PC-3 (cell line): ENCODE measurements at regions not wholly inside any gene's neighbourhood (a gene's known extent, or its start where the extent isn't known, plus 50 kb on each side); places are given as distances from the start of the nearest gene placed in this dataset.
"Not testable (repeated sequence)": the region's sequence is repeated elsewhere in the genome, so short reads cannot be mapped to it uniquely, and the experiment has no call there.

Experiments used
- ATAC-seq: fragments of 200-7000 bp; cut with Tn5 transposase; 2 replicates; pipeline ENCODE4 v1.9.1; 2020; ENCODE audit warnings: mild to moderate bottlenecking, moderate library complexity
- BruUV-seq: library from RNA; stranded (reverse); fragments of 400-500 nt; replicated peaks from 2 replicates; lab custom pipeline; 2021; lab: Mats Ljungman, UMichigan
- CTCF ChIA-PET: fragments of 300-600 bp; sonication (Branson Sonifier 250); formaldehyde crosslinking; loops from one replicate; lab custom pipeline; 2022; ENCODE audit warnings: antibody characterized with exemption; lab: Charles Lee
- POLR2A ChIA-PET: fragments of 300-600 bp; sonication (Branson Sonifier 250); formaldehyde crosslinking; loops from one replicate; lab custom pipeline; 2022; ENCODE audit warnings: antibody characterized with exemption; ENCODE audit not compliant: unreplicated experiment; lab: Charles Lee
- DNase-seq: peaks from one replicate; pipeline ENCODE4 v3.0.0-alpha.2; 2015
- H2AFZ ChIP-seq: fragments of 300-600 bp; sonication (generic); 2 replicates; pipeline ENCODE4 v1.6.0; 2016; ENCODE audit warnings: antibody characterized with exemption, low read length
- H3F3A ChIP-seq: fragments of 300-600 bp; sonication (generic); one replicate; pipeline ENCODE4 v1.6.0; 2017; ENCODE audit warnings: antibody characterized with exemption, low read length, control low read depth, mild to moderate bottlenecking; ENCODE audit not compliant: unreplicated experiment
- H3K27ac ChIP-seq: fragments of 300-600 bp; sonication (generic); 2 replicates; pipeline ENCODE4 v1.5.1; 2016; ENCODE audit warnings: mild to moderate bottlenecking, low read length
- H3K27me3 ChIP-seq: fragments of 300-600 bp; sonication (generic); 2 replicates; pipeline ENCODE4 v1.6.1; 2016; ENCODE audit warnings: low read length, mixed read lengths
- H3K36me3 ChIP-seq: fragments of 300-600 bp; sonication (generic); 2 replicates; pipeline ENCODE4 v1.6.1; 2016; ENCODE audit warnings: low read depth, mixed run types, low read length, mixed read lengths
- H3K4me1 ChIP-seq: fragments of 300-600 bp; sonication (generic); 2 replicates; pipeline ENCODE4 v1.5.1; 2016; ENCODE audit warnings: low read length; ENCODE audit not compliant: insufficient read depth
- H3K4me2 ChIP-seq: fragments of 300-600 bp; sonication (generic); 2 replicates; pipeline ENCODE4 v1.6.0; 2016; ENCODE audit warnings: low read length
- H3K4me3 ChIP-seq: fragments of 300-600 bp; sonication (generic); 2 replicates; pipeline ENCODE4 v1.5.1; 2016; ENCODE audit warnings: mild to moderate bottlenecking, low read length, mixed read lengths
- H3K79me2 ChIP-seq: fragments of 300-600 bp; sonication (generic); 2 replicates; pipeline ENCODE4 v1.6.1; 2017; ENCODE audit warnings: low read length, mixed read lengths
- H3K9ac ChIP-seq: fragments of 300-600 bp; sonication (generic); 2 replicates; pipeline ENCODE4 v1.6.0; 2016; ENCODE audit warnings: mild to moderate bottlenecking, low read length
- H3K9me2 ChIP-seq: fragments of 300-600 bp; sonication (generic); replicated peaks from 2 replicates; pipeline ENCODE4 v1.6.1; 2016; ENCODE audit warnings: mixed run types, low read length, mixed read lengths
- H3K9me3 ChIP-seq: fragments of 300-600 bp; sonication (generic); 2 replicates; pipeline ENCODE4 v1.6.1; 2016; ENCODE audit warnings: low read length, mixed read lengths
- H4K20me1 ChIP-seq: fragments of 300-600 bp; sonication (generic); 2 replicates; pipeline ENCODE4 v1.6.1; 2016; ENCODE audit warnings: low read length, mixed read lengths
- intact Hi-C: fragments of 100-400 bp; cut with micrococcal nuclease; formaldehyde crosslinking; loops from 2 replicates; pipeline ENCODE4 v1.9.0; 2023

- ATAC-seq, POLR2A ChIA-PET, H3K27me3 ChIP-seq: not testable (repeated sequence)
These were observed 954.5 kb upstream of the ADAMTS5 start for GRCh38 chr21:27921421-27921820.

GRCh38 chr21:27917966-27918365 lies 951.1 kb upstream of the ADAMTS5 start:
- POLR2A ChIA-PET, H3K4me3 ChIP-seq, H3K4me2 ChIP-seq, H4K20me1 ChIP-seq, H2AFZ ChIP-seq, H3K9ac ChIP-seq, H3K27me3 ChIP-seq, ATAC-seq, intact Hi-C loops, H3K27ac ChIP-seq, H3F3A ChIP-seq, H3K4me1 ChIP-seq, DNase-seq, BruUV-seq, CTCF ChIA-PET, H3K9me2 ChIP-seq, H3K36me3 ChIP-seq, H3K79me2 ChIP-seq, H3K9me3 ChIP-seq: not testable (repeated sequence)

More at GRCh38 chr21:27921421-27921820, 954.5 kb upstream of the ADAMTS5 start:
- H3F3A ChIP-seq, H3K79me2 ChIP-seq, H4K20me1 ChIP-seq, H3K9me3 ChIP-seq, CTCF ChIA-PET, H3K27ac ChIP-seq, BruUV-seq, H3K36me3 ChIP-seq, H3K4me2 ChIP-seq, H3K4me1 ChIP-seq, intact Hi-C loops, H2AFZ ChIP-seq, DNase-seq, H3K9ac ChIP-seq, H3K9me2 ChIP-seq, H3K4me3 ChIP-seq: not testable (repeated sequence)

- H3K9ac ChIP-seq, intact Hi-C loops, H3K9me3 ChIP-seq, DNase-seq, H3K27me3 ChIP-seq, POLR2A ChIA-PET, H3F3A ChIP-seq, H2AFZ ChIP-seq, H3K4me2 ChIP-seq, H3K79me2 ChIP-seq, H3K4me3 ChIP-seq, ATAC-seq, BruUV-seq, H3K9me2 ChIP-seq, H3K4me1 ChIP-seq, H3K27ac ChIP-seq, CTCF ChIA-PET, H3K36me3 ChIP-seq, H4K20me1 ChIP-seq: not testable (repeated sequence)
These were observed 949.4 kb upstream of the ADAMTS5 start for GRCh38 chr21:27916326-27916725.

GRCh38 chr21:27912133-27912532 lies 945.2 kb upstream of the ADAMTS5 start:
- ATAC-seq, H3K4me1 ChIP-seq, H4K20me1 ChIP-seq, H3K27ac ChIP-seq, H2AFZ ChIP-seq, H3K36me3 ChIP-seq, BruUV-seq, H3F3A ChIP-seq, POLR2A ChIA-PET, intact Hi-C loops, H3K9me3 ChIP-seq, H3K4me3 ChIP-seq, CTCF ChIA-PET, H3K79me2 ChIP-seq, DNase-seq, H3K4me2 ChIP-seq, H3K9ac ChIP-seq, H3K27me3 ChIP-seq, H3K9me2 ChIP-seq: not testable (repeated sequence)

- not testable (repeated sequence) for H4K20me1 ChIP-seq, ATAC-seq, BruUV-seq
These were observed 942.6 kb upstream of the ADAMTS5 start for GRCh38 chr21:27909487-27909886.

GRCh38 chr21:27908816-27909215 lies 941.9 kb upstream of the ADAMTS5 start:
- not testable (repeated sequence) for DNase-seq, ATAC-seq

More at GRCh38 chr21:27909487-27909886, 942.6 kb upstream of the ADAMTS5 start:
- H3K9me2 ChIP-seq, H3F3A ChIP-seq, H3K4me2 ChIP-seq, H3K36me3 ChIP-seq, H3K4me1 ChIP-seq, POLR2A ChIA-PET, H3K9ac ChIP-seq, intact Hi-C loops, H3K79me2 ChIP-seq, DNase-seq, CTCF ChIA-PET, H3K27ac ChIP-seq, H3K4me3 ChIP-seq, H3K9me3 ChIP-seq, H3K27me3 ChIP-seq, H2AFZ ChIP-seq: not testable (repeated sequence)

GRCh38 chr21:27902904-27903303 lies 936.0 kb upstream of the ADAMTS5 start:
- H3K4me3 ChIP-seq, POLR2A ChIA-PET, H3K4me1 ChIP-seq, H3K79me2 ChIP-seq, H2AFZ ChIP-seq, intact Hi-C loops, CTCF ChIA-PET, H3K9ac ChIP-seq, H3K27me3 ChIP-seq, H3K27ac ChIP-seq, DNase-seq, BruUV-seq, ATAC-seq, H3F3A ChIP-seq, H4K20me1 ChIP-seq, H3K36me3 ChIP-seq, H3K9me2 ChIP-seq, H3K4me2 ChIP-seq, H3K9me3 ChIP-seq: not testable (repeated sequence)

More at GRCh38 chr21:27908816-27909215, 941.9 kb upstream of the ADAMTS5 start:
- CTCF ChIA-PET, H3F3A ChIP-seq, H3K4me3 ChIP-seq, H3K9me3 ChIP-seq, H3K79me2 ChIP-seq, H2AFZ ChIP-seq, intact Hi-C loops, H3K27ac ChIP-seq, H3K9me2 ChIP-seq, H3K4me2 ChIP-seq, BruUV-seq, POLR2A ChIA-PET, H3K36me3 ChIP-seq, H3K9ac ChIP-seq, H3K27me3 ChIP-seq, H3K4me1 ChIP-seq, H4K20me1 ChIP-seq: not testable (repeated sequence)
